CD14-positive monocyte (primary cell): ENCODE measurements at regions not wholly inside any gene's neighbourhood (a gene's known extent, or its start where the extent isn't known, plus 50 kb on each side); places are given as distances from the start of the nearest gene placed in this dataset.

Experiments used
- DNase-seq, 3 donors: peaks; one replicate each; pipeline ENCODE4 v3.0.0-alpha.2; 2011 to 2022
- H2AFZ ChIP-seq: 2 replicates; pipeline ENCODE4 v1.6.0; 2012; ENCODE audit warnings: mild to moderate bottlenecking, low read depth, low read length, inconsistent platforms; ENCODE audit not compliant: insufficient read depth, poor library complexity, severe bottlenecking
- H3K27ac ChIP-seq, 2 donors: 1 replicate in 1 of 2; 2 replicates in 1 of 2; pipeline ENCODE4 v1.5.1; 2012 to 2013; ENCODE audit warnings: low read length in 2 of 2, control low read depth in 1 of 2, inconsistent platforms in 1 of 2, low read depth in 1 of 2, mild to moderate bottlenecking in 1 of 2
- H3K27me3 ChIP-seq, 2 donors: one replicate each; pipeline versions ENCODE4 v1.6.0 to v1.6.1; 2011 to 2013; ENCODE audit warnings: low read length in 2 of 2; ENCODE audit not compliant: control insufficient read depth in 2 of 2, insufficient read depth in 2 of 2
- H3K36me3 ChIP-seq, 2 donors: replicated peaks in 1 of 2; 1 replicate in 1 of 2; 2 replicates in 1 of 2; pipeline versions ENCODE4 v1.5.1 to v1.6.1; 2012 to 2013; ENCODE audit warnings: low read length in 2 of 2, control low read depth in 1 of 2, inconsistent platforms in 1 of 2, mild to moderate bottlenecking in 1 of 2; ENCODE audit not compliant: insufficient read depth in 2 of 2, control insufficient read depth in 1 of 2
- H3K4me1 ChIP-seq, 2 donors: 1 replicate in 1 of 2; 2 replicates in 1 of 2; pipeline versions ENCODE4 v1.5.1 to v1.6.1; 2012 to 2013; ENCODE audit warnings: low read length in 2 of 2, control low read depth in 1 of 2, inconsistent platforms in 1 of 2, mild to moderate bottlenecking in 1 of 2, moderate library complexity in 1 of 2; ENCODE audit not compliant: insufficient read depth in 2 of 2, control insufficient read depth in 1 of 2
- H3K4me2 ChIP-seq: replicated peaks from 2 replicates; pipeline ENCODE3; 2012; ENCODE audit warnings: low read length, moderate library complexity, mild to moderate bottlenecking; ENCODE audit not compliant: poor library complexity, severe bottlenecking; ENCODE audit errors: extremely low read depth
- H3K4me3 ChIP-seq, 3 experiments: fragments of 200-600 bp in 1 of 3; sonication (generic) in 1 of 3; replicated peaks in 1 of 3; 1 replicate in 2 of 3; 2 replicates in 1 of 3; pipeline ENCODE4 v1.5.1; 2011 to 2013; ENCODE audit warnings: low read length in 3 of 3, mild to moderate bottlenecking in 3 of 3, control low read depth in 2 of 3, low read depth in 2 of 3, inconsistent platforms in 1 of 3, moderate library complexity in 1 of 3
- H3K79me2 ChIP-seq: 2 replicates; pipeline ENCODE4 v1.6.0; 2012; ENCODE audit warnings: mild to moderate bottlenecking, control low read depth, inconsistent platforms, low read length, moderate library complexity; ENCODE audit not compliant: insufficient read depth
- H3K9ac ChIP-seq: 2 replicates; pipeline ENCODE4 v1.6.0; 2017; ENCODE audit warnings: low read length, mild to moderate bottlenecking; ENCODE audit not compliant: insufficient read depth, poor library complexity, severe bottlenecking
- H3K9me3 ChIP-seq, 2 donors: replicated peaks in 1 of 2; 1 replicate in 1 of 2; 2 replicates in 1 of 2; pipeline versions ENCODE4 v1.5.1 to v1.6.1; 2012 to 2013; ENCODE audit warnings: low read length in 2 of 2, control low read depth in 1 of 2; ENCODE audit not compliant: control insufficient read depth in 1 of 2, insufficient read depth in 1 of 2
- H4K20me1 ChIP-seq: 2 replicates; pipeline ENCODE4 v1.6.0; 2012; ENCODE audit warnings: mild to moderate bottlenecking, low read length, control low read depth, moderate library complexity; ENCODE audit not compliant: insufficient read depth
- H3K27ac Mint-ChIP-seq, 7 donors: one replicate each; pipeline ENCODE4 v1.8.0; 2020; ENCODE audit warnings: mild to moderate bottlenecking in 7 of 7, mixed read lengths in 7 of 7, moderate library complexity in 6 of 7, inconsistent platforms in 2 of 7
- H3K27me3 Mint-ChIP-seq, 3 donors: one replicate each; pipeline ENCODE4 v1.8.0; 2021 to 2022; ENCODE audit warnings: low read depth in 3 of 3, mild to moderate bottlenecking in 3 of 3, mixed read lengths in 3 of 3, moderate library complexity in 3 of 3, inconsistent platforms in 1 of 3
- H3K36me3 Mint-ChIP-seq, 2 donors: one replicate each; pipeline ENCODE4 v1.8.0; 2020; ENCODE audit warnings: mixed read lengths in 2 of 2, inconsistent platforms in 1 of 2, mild to moderate bottlenecking in 1 of 2
- H3K4me1 Mint-ChIP-seq: one replicate; pipeline ENCODE4 v1.8.0; 2020; ENCODE audit warnings: mild to moderate bottlenecking, mixed read lengths
- H3K4me3 Mint-ChIP-seq, 2 donors: one replicate each; pipeline ENCODE4 v1.8.0; 2020; ENCODE audit warnings: mild to moderate bottlenecking in 2 of 2, mixed read lengths in 2 of 2, moderate library complexity in 1 of 2
- H3K9me3 Mint-ChIP-seq, 7 donors: one replicate each; pipeline ENCODE4 v1.8.0; 2020 to 2022; ENCODE audit warnings: mixed read lengths in 7 of 7, mild to moderate bottlenecking in 6 of 7, moderate library complexity in 6 of 7, inconsistent platforms in 2 of 7
- CTCF ChIP-seq: fragments of 200-600 bp; IDR thresholded peaks from one replicate; pipeline ENCODE4 v1.8.0; 2022; ENCODE audit warnings: antibody characterized with exemption, mild to moderate bottlenecking
- WGBS: methylation state at CpG from one replicate; pipeline ENCODE4 v1.1.5; 2013; ENCODE audit warnings: missing lambda C conversion rate; ENCODE audit not compliant: insufficient coverage; 5-methylcytosine and 5-hydroxymethylcytosine counted together
- intact Hi-C, 2 donors: fragments of 100-400 bp; cut with micrococcal nuclease; formaldehyde crosslinking; loops; one replicate each; pipeline versions ENCODE4 v1.15.0 to v1.15.1; 2023

GRCh38 chr4:89413518-89413917, 105.9 kb upstream of the GPRIN3 start:
- Mint-ChIP-seq H3K36me3 (no peaks in the 10 kb centered on the region), H3K4me1 (peaks cover 8% of the 10 kb centered on the region), H3K27me3 (no peaks in the 10 kb centered on the region), H3K27ac (no peak overlapping the region), H3K4me3 (no peak overlapping the region), H3K9me3 (no peaks in the 10 kb centered on the region)
- Histone ChIP-seq H3K9ac (no peak overlapping the region), H3K9me3 (no peaks in the 10 kb centered on the region), H3K27me3 (no peaks in the 10 kb centered on the region), H3K4me1 (peaks cover 0 to 9% of the 10 kb centered on the region in 2 donors), H3K27ac (no peak overlapping the region), H3K36me3 (no peaks in the 10 kb centered on the region), H3K4me3 (no peak overlapping the region), H3K79me2 (no peaks in the 10 kb centered on the region), H3K4me2 (no peak overlapping the region), H2AFZ (no peak overlapping the region), H4K20me1 (no peaks in the 10 kb centered on the region)
- no CpG with 5 or more reads among the region's 1 CpG for WGBS
- intact Hi-C loops, result no loop called here
- DNase-seq, result no peak
- no peak for TF ChIP-seq CTCF

- Mint-ChIP-seq H3K9me3 (no peaks in the 10 kb centered on the region), H3K4me1 (peaks cover 8% of the 10 kb centered on the region), H3K27me3 (no peaks in the 10 kb centered on the region), H3K36me3 (no peaks in the 10 kb centered on the region), H3K27ac (peak overlapping the region in 1 of 7 donors; percentile 79), H3K4me3 (no peak overlapping the region)
- no peak for DNase-seq
- no peak for TF ChIP-seq CTCF
- no peaks in the 10 kb centered on the region for H3K9me3 ChIP-seq
- WGBS, result 100% methylated on average over 3 of the region's 6 CpGs
- H3K27ac ChIP-seq, result no peak overlapping the region
- no peak overlapping the region for H3K4me2 ChIP-seq
- H3K9ac ChIP-seq, result no peak overlapping the region
- intact Hi-C loops, result no loop called here
- H2AFZ ChIP-seq, result no peak overlapping the region
- H3K4me3 ChIP-seq, result no peak overlapping the region
- peaks cover 0 to 9% of the 10 kb centered on the region in 2 donors for H3K4me1 ChIP-seq
- no peaks in the 10 kb centered on the region for H3K79me2 ChIP-seq
- no peaks in the 10 kb centered on the region for H3K27me3 ChIP-seq
- H4K20me1 ChIP-seq, result no peaks in the 10 kb centered on the region
- H3K36me3 ChIP-seq, result no peaks in the 10 kb centered on the region
These were observed 104.1 kb upstream of the GPRIN3 start for GRCh38 chr4:89411539-89412309.
